GM23338 (cell line): ENCODE measurements at regions not wholly inside any gene's neighbourhood (a gene's known extent, or its start where the extent isn't known, plus 50 kb on each side); places are given as distances from the start of the nearest gene placed in this dataset.

Experiments
- ATAC-seq: fragments of 200-7000 bp; cut with Tn5 transposase; 3 replicates; pipeline ENCODE4 v1.9.1; 2020
- DNase-seq: peaks from one replicate; pipeline ENCODE4 v3.0.0-alpha.2; 2015; ENCODE audit warnings: low spot score
- H2AFZ ChIP-seq: fragments of 200-600 bp; sonication (generic); 2 replicates; pipeline ENCODE4 v1.8.0; 2016; ENCODE audit warnings: antibody characterized with exemption, mild to moderate bottlenecking, moderate library complexity
- H3F3A ChIP-seq: fragments of 200-600 bp; sonication (generic); replicated peaks from 2 replicates; pipeline ENCODE4 v1.8.0; 2017; ENCODE audit warnings: antibody characterized with exemption, mixed run types, low read depth
- H3K27ac ChIP-seq: fragments of 200-600 bp; sonication (generic); 2 replicates; pipeline ENCODE4 v1.6.1; 2016; ENCODE audit warnings: low read depth
- H3K27me3 ChIP-seq: fragments of 200-600 bp; sonication (generic); 2 replicates; pipeline ENCODE4 v1.8.0; 2016; ENCODE audit warnings: mild to moderate bottlenecking, mixed run types, moderate library complexity; ENCODE audit not compliant: insufficient read depth
- H3K36me3 ChIP-seq: fragments of 200-600 bp; sonication (generic); 2 replicates; pipeline ENCODE4 v1.8.0; 2016; ENCODE audit warnings: mild to moderate bottlenecking; ENCODE audit not compliant: insufficient read depth
- H3K4me1 ChIP-seq: fragments of 200-600 bp; sonication (generic); 2 replicates; pipeline ENCODE4 v1.8.0; 2016; ENCODE audit warnings: mild to moderate bottlenecking, moderate library complexity; ENCODE audit not compliant: insufficient read depth
- H3K4me2 ChIP-seq: fragments of 200-600 bp; sonication (generic); 2 replicates; pipeline ENCODE4 v1.7.1; 2017; ENCODE audit warnings: mixed run types
- H3K4me3 ChIP-seq: fragments of 200-600 bp; sonication (generic); 2 replicates; pipeline ENCODE4 v1.6.1; 2016; ENCODE audit warnings: mixed run types
- H3K79me2 ChIP-seq: fragments of 200-600 bp; sonication (generic); replicated peaks from 2 replicates; pipeline ENCODE4 v1.8.0; 2017; ENCODE audit warnings: mild to moderate bottlenecking; ENCODE audit not compliant: insufficient read depth
- H3K9me2 ChIP-seq: fragments of 200-600 bp; sonication (generic); 2 replicates; pipeline ENCODE4 v1.8.0; 2017; ENCODE audit not compliant: insufficient read depth
- H4K20me1 ChIP-seq: fragments of 200-600 bp; sonication (generic); replicated peaks from 2 replicates; pipeline ENCODE4 v1.8.0; 2017; ENCODE audit warnings: mild to moderate bottlenecking; ENCODE audit not compliant: insufficient read depth
- H3K27ac Mint-ChIP-seq: 2 replicates; pipeline ENCODE4 v1.8.0; 2020; ENCODE audit warnings: inconsistent platforms, mild to moderate bottlenecking, moderate library complexity, mixed read lengths
- H3K27me3 Mint-ChIP-seq: 3 replicates; pipeline ENCODE4 v1.8.0; 2022; ENCODE audit warnings: low read depth, mild to moderate bottlenecking, moderate library complexity, mixed read lengths, inconsistent platforms; ENCODE audit not compliant: insufficient read depth, poor library complexity
- H3K36me3 Mint-ChIP-seq: 3 replicates; pipeline ENCODE4 v1.8.0; 2021; ENCODE audit warnings: low read depth, mild to moderate bottlenecking, inconsistent platforms, moderate library complexity, mixed read lengths
- H3K4me1 Mint-ChIP-seq: 3 replicates; pipeline ENCODE4 v1.8.0; 2020; ENCODE audit warnings: mild to moderate bottlenecking, inconsistent platforms, mixed read lengths
- H3K4me3 Mint-ChIP-seq: 3 replicates; pipeline ENCODE4 v1.8.0; 2021; ENCODE audit warnings: moderate library complexity, mild to moderate bottlenecking, inconsistent platforms, mixed read lengths
- H3K9me3 Mint-ChIP-seq: 3 replicates; pipeline ENCODE4 v1.8.0; 2020; ENCODE audit warnings: moderate library complexity, mild to moderate bottlenecking, inconsistent platforms, mixed read lengths
- CREB1 ChIP-seq: fragments of 250-450 bp; sonication (Bioruptor Pico); IDR thresholded peaks from 2 replicates; pipeline ENCODE4 v1.5.0; 2020; ENCODE audit warnings: low read depth, mild to moderate bottlenecking, moderate library complexity
- EZH2 ChIP-seq: fragments of 200-600 bp; sonication (generic); IDR thresholded peaks from one replicate; pipeline ENCODE4 v1.8.0; 2017; ENCODE audit warnings: antibody characterized with exemption, mild to moderate bottlenecking, low read depth; ENCODE audit not compliant: unreplicated experiment
- EZH2phosphoT487 ChIP-seq: fragments of 200-600 bp; sonication (generic); IDR thresholded peaks from one replicate; pipeline ENCODE4 v1.8.1; 2018; ENCODE audit warnings: antibody characterized with exemption; ENCODE audit not compliant: unreplicated experiment
- JUNB ChIP-seq: IDR thresholded peaks from one replicate; pipeline ENCODE4 v1.6.1; 2016; ENCODE audit warnings: antibody characterized with exemption; ENCODE audit not compliant: unreplicated experiment
- NANOG ChIP-seq: IDR thresholded peaks from 2 replicates; pipeline ENCODE4 v1.6.1; 2016; ENCODE audit warnings: antibody characterized with exemption, borderline replicate concordance
- POLR2AphosphoS5 ChIP-seq: IDR thresholded peaks from 2 replicates; pipeline ENCODE4 v1.6.1; 2016; ENCODE audit warnings: antibody characterized with exemption, low read depth
- STAT1 ChIP-seq: IDR thresholded peaks from one replicate; pipeline ENCODE4 v1.6.1; 2016; ENCODE audit warnings: antibody characterized with exemption; ENCODE audit not compliant: unreplicated experiment
- ZNF114 ChIP-seq: fragments of 250-450 bp; sonication (Bioruptor Pico); IDR thresholded peaks from 2 replicates; pipeline ENCODE4 v1.5.0; 2020; ENCODE audit warnings: mild to moderate bottlenecking, moderate library complexity
- ZNF331 ChIP-seq: fragments of 250-450 bp; sonication (Bioruptor Pico); IDR thresholded peaks from 2 replicates; pipeline ENCODE4 v1.5.0; 2020; ENCODE audit warnings: low read depth, mild to moderate bottlenecking, moderate library complexity
- TF ChIP-seq, protein P1 (sequence below): IDR thresholded peaks from one replicate; pipeline ENCODE4 v1.6.1; 2018; ENCODE audit warnings: antibody characterized with exemption; ENCODE audit not compliant: unreplicated experiment
- TF ChIP-seq, protein P2 (sequence below), 2 experiments: fragments of 200-600 bp in 1 of 2; sonication (generic) in 1 of 2; conservative IDR thresholded peaks; 2 replicates each; pipeline versions ENCODE4 v1.5.1 to v1.6.1; 2016 to 2017; ENCODE audit warnings: antibody characterized with exemption in 2 of 2, low read depth in 2 of 2, mild to moderate bottlenecking in 2 of 2, moderate library complexity in 1 of 2
- TF ChIP-seq, protein P3 (sequence below): fragments of 250-450 bp; sonication (Bioruptor Pico); IDR thresholded peaks from 2 replicates; pipeline ENCODE4 v1.5.0; 2020; ENCODE audit warnings: mild to moderate bottlenecking, moderate library complexity
- TF ChIP-seq, protein P4 (sequence below): IDR thresholded peaks from 2 replicates; pipeline ENCODE4 v1.6.1; 2016; ENCODE audit warnings: antibody characterized with exemption

DNA sequence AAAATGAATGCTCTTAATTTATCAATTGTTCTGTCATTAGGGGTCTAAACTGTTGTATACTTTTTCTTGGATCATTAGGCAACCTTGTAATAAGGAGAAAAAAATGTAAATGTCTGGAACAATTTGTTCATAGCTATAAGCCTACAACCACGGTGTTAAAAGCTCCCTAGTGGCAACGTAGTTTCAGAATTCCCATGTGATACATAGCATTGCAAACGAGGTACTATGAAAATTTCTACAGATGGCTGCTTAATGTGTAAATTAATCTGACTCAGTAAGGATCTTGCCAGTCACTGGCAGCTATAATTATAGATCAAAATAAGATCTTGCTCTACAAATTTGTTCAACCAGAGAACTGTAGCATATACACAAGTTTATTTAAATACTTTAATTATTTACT, 304.1 kb upstream of the ADGRL4 start:
- H3K27me3 Mint-ChIP-seq = no peaks in the 10 kb centered on the region
- Histone ChIP-seq H3K27me3 (no peaks in the 10 kb centered on the region), H3F3A (no peaks in the 10 kb centered on the region), H3K4me1 (no peaks in the 10 kb centered on the region), H4K20me1 (no peaks in the 10 kb centered on the region), H3K36me3 (no peaks in the 10 kb centered on the region), H3K27ac (no peak overlapping the region), H3K4me3 (no peak overlapping the region), H2AFZ (no peak overlapping the region), H3K4me2 (no peak overlapping the region), H3K9me2 (no peaks in the 10 kb centered on the region), H3K79me2 (no peaks in the 10 kb centered on the region)
- no peak for ATAC-seq
- no peaks in the 10 kb centered on the region for H3K4me1 Mint-ChIP-seq
- H3K9me3 Mint-ChIP-seq = no peaks in the 10 kb centered on the region
- TF ChIP-seq NANOG (no peak), ZNF331 (CRISPR knock-in tag) (no peak), CREB1 (CRISPR knock-in tag) (no peak), EZH2phosphoT487 (no peak), ZNF114 (CRISPR knock-in tag) (no peak), EZH2 (no peak), POLR2AphosphoS5 (no peak), JUNB (no peak), STAT1 (no peak)
- TF ChIP-seq, protein P1, sequence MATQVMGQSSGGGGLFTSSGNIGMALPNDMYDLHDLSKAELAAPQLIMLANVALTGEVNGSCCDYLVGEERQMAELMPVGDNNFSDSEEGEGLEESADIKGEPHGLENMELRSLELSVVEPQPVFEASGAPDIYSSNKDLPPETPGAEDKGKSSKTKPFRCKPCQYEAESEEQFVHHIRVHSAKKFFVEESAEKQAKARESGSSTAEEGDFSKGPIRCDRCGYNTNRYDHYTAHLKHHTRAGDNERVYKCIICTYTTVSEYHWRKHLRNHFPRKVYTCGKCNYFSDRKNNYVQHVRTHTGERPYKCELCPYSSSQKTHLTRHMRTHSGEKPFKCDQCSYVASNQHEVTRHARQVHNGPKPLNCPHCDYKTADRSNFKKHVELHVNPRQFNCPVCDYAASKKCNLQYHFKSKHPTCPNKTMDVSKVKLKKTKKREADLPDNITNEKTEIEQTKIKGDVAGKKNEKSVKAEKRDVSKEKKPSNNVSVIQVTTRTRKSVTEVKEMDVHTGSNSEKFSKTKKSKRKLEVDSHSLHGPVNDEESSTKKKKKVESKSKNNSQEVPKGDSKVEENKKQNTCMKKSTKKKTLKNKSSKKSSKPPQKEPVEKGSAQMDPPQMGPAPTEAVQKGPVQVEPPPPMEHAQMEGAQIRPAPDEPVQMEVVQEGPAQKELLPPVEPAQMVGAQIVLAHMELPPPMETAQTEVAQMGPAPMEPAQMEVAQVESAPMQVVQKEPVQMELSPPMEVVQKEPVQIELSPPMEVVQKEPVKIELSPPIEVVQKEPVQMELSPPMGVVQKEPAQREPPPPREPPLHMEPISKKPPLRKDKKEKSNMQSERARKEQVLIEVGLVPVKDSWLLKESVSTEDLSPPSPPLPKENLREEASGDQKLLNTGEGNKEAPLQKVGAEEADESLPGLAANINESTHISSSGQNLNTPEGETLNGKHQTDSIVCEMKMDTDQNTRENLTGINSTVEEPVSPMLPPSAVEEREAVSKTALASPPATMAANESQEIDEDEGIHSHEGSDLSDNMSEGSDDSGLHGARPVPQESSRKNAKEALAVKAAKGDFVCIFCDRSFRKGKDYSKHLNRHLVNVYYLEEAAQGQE = no peak
- TF ChIP-seq, protein P2, sequence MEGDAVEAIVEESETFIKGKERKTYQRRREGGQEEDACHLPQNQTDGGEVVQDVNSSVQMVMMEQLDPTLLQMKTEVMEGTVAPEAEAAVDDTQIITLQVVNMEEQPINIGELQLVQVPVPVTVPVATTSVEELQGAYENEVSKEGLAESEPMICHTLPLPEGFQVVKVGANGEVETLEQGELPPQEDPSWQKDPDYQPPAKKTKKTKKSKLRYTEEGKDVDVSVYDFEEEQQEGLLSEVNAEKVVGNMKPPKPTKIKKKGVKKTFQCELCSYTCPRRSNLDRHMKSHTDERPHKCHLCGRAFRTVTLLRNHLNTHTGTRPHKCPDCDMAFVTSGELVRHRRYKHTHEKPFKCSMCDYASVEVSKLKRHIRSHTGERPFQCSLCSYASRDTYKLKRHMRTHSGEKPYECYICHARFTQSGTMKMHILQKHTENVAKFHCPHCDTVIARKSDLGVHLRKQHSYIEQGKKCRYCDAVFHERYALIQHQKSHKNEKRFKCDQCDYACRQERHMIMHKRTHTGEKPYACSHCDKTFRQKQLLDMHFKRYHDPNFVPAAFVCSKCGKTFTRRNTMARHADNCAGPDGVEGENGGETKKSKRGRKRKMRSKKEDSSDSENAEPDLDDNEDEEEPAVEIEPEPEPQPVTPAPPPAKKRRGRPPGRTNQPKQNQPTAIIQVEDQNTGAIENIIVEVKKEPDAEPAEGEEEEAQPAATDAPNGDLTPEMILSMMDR (conservative IDR thresholded peaks at IDR 0.05; ENCODE audit: low read depth in 2 of 2) = no peak
- TF ChIP-seq, protein P3, sequence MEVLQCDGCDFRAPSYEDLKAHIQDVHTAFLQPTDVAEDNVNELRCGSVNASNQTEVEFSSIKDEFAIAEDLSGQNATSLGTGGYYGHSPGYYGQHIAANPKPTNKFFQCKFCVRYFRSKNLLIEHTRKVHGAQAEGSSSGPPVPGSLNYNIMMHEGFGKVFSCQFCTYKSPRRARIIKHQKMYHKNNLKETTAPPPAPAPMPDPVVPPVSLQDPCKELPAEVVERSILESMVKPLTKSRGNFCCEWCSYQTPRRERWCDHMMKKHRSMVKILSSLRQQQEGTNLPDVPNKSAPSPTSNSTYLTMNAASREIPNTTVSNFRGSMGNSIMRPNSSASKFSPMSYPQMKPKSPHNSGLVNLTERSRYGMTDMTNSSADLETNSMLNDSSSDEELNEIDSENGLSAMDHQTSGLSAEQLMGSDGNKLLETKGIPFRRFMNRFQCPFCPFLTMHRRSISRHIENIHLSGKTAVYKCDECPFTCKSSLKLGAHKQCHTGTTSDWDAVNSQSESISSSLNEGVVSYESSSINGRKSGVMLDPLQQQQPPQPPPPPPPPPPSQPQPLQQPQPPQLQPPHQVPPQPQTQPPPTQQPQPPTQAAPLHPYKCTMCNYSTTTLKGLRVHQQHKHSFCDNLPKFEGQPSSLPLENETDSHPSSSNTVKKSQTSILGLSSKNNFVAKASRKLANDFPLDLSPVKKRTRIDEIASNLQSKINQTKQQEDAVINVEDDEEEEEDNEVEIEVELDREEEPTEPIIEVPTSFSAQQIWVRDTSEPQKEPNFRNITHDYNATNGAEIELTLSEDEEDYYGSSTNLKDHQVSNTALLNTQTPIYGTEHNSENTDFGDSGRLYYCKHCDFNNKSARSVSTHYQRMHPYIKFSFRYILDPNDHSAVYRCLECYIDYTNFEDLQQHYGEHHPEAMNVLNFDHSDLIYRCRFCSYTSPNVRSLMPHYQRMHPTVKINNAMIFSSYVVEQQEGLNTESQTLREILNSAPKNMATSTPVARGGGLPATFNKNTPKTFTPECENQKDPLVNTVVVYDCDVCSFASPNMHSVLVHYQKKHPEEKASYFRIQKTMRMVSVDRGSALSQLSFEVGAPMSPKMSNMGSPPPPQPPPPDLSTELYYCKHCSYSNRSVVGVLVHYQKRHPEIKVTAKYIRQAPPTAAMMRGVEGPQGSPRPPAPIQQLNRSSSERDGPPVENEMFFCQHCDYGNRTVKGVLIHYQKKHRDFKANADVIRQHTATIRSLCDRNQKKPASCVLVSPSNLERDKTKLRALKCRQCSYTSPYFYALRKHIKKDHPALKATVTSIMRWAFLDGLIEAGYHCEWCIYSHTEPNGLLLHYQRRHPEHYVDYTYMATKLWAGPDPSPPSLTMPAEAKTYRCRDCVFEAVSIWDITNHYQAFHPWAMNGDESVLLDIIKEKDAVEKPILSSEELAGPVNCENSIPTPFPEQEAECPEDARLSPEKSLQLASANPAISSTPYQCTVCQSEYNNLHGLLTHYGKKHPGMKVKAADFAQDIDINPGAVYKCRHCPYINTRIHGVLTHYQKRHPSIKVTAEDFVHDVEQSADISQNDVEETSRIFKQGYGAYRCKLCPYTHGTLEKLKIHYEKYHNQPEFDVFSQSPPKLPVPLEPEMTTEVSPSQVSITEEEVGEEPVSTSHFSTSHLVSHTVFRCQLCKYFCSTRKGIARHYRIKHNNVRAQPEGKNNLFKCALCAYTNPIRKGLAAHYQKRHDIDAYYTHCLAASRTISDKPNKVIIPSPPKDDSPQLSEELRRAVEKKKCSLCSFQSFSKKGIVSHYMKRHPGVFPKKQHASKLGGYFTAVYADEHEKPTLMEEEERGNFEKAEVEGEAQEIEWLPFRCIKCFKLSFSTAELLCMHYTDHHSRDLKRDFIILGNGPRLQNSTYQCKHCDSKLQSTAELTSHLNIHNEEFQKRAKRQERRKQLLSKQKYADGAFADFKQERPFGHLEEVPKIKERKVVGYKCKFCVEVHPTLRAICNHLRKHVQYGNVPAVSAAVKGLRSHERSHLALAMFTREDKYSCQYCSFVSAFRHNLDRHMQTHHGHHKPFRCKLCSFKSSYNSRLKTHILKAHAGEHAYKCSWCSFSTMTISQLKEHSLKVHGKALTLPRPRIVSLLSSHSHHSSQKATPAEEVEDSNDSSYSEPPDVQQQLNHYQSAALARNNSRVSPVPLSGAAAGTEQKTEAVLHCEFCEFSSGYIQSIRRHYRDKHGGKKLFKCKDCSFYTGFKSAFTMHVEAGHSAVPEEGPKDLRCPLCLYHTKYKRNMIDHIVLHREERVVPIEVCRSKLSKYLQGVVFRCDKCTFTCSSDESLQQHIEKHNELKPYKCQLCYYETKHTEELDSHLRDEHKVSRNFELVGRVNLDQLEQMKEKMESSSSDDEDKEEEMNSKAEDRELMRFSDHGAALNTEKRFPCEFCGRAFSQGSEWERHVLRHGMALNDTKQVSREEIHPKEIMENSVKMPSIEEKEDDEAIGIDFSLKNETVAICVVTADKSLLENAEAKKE (CRISPR knock-in tag) = no peak
- TF ChIP-seq, protein P4, sequence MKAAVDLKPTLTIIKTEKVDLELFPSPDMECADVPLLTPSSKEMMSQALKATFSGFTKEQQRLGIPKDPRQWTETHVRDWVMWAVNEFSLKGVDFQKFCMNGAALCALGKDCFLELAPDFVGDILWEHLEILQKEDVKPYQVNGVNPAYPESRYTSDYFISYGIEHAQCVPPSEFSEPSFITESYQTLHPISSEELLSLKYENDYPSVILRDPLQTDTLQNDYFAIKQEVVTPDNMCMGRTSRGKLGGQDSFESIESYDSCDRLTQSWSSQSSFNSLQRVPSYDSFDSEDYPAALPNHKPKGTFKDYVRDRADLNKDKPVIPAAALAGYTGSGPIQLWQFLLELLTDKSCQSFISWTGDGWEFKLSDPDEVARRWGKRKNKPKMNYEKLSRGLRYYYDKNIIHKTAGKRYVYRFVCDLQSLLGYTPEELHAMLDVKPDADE = no peak
- no peak overlapping the region for H3K4me3 Mint-ChIP-seq
- DNase-seq = no peak
- H3K36me3 Mint-ChIP-seq = no peaks in the 10 kb centered on the region
- no peak overlapping the region for H3K27ac Mint-ChIP-seq
